Nephron (organoid): ENCODE measurements at regions not wholly inside any gene's neighbourhood (a gene's known extent, or its start where the extent isn't known, plus 50 kb on each side); places are given as distances from the start of the nearest gene placed in this dataset.

ENCODE experiments used
- H3K27ac Mint-ChIP-seq, 3 experiments: 2 replicates each; pipeline ENCODE4 v1.8.0; 2020; ENCODE audit warnings: mixed read lengths in 3 of 3, mild to moderate bottlenecking in 2 of 3, moderate library complexity in 1 of 3
- H3K27me3 Mint-ChIP-seq: 2 replicates; pipeline ENCODE4 v1.8.0; 2021; ENCODE audit warnings: low read depth, mild to moderate bottlenecking, moderate library complexity, mixed read lengths
- H3K36me3 Mint-ChIP-seq: 2 replicates; pipeline ENCODE4 v1.8.0; 2020; ENCODE audit warnings: low read depth, mixed read lengths
- H3K4me1 Mint-ChIP-seq: 2 replicates; pipeline ENCODE4 v1.8.0; 2020; ENCODE audit warnings: mixed read lengths
- H3K4me3 Mint-ChIP-seq, 3 experiments: 2 replicates each; pipeline ENCODE4 v1.8.0; 2020; ENCODE audit warnings: mild to moderate bottlenecking in 3 of 3, mixed read lengths in 3 of 3, moderate library complexity in 2 of 3
- H3K9me3 Mint-ChIP-seq: 2 replicates; pipeline ENCODE4 v1.8.0; 2020; ENCODE audit warnings: mixed read lengths
- CTCF ChIP-seq, 3 experiments: fragments of 200-600 bp; sonication (generic); IDR thresholded peaks; one replicate each; pipeline ENCODE4 v1.5.0; 2021; ENCODE audit warnings: antibody characterized with exemption in 3 of 3; ENCODE audit not compliant: unreplicated experiment in 3 of 3

GRCh38 chr2:15846626-15847025 lies 93.7 kb upstream of the MYCN start:
- H3K27ac Mint-ChIP-seq = no peak overlapping the region
- TF ChIP-seq CTCF (IDR thresholded peaks at IDR 0.05; ENCODE audit: unreplicated experiment in 3 of 3) = no peak
- H3K36me3 Mint-ChIP-seq = no peaks in the 10 kb centered on the region
- peaks cover 5% of the 10 kb centered on the region for H3K9me3 Mint-ChIP-seq
- H3K4me3 Mint-ChIP-seq = no peak overlapping the region
- H3K4me1 Mint-ChIP-seq = peaks cover 5% of the 10 kb centered on the region
- peaks cover 7% of the 10 kb centered on the region for H3K27me3 Mint-ChIP-seq

GRCh38 chr2:15850534-15850933 lies 89.8 kb upstream of the MYCN start:
- no peak for TF ChIP-seq CTCF (IDR thresholded peaks at IDR 0.05; ENCODE audit: unreplicated experiment in 3 of 3)
- no peaks in the 10 kb centered on the region for H3K36me3 Mint-ChIP-seq
- H3K4me1 Mint-ChIP-seq = no peaks in the 10 kb centered on the region
- peaks cover 5% of the 10 kb centered on the region for H3K9me3 Mint-ChIP-seq
- peaks cover 7% of the 10 kb centered on the region for H3K27me3 Mint-ChIP-seq
- H3K27ac Mint-ChIP-seq = no peak overlapping the region
- H3K4me3 Mint-ChIP-seq = no peak overlapping the region

GRCh38 chr2:15851076-15851693 lies 89.2 kb upstream of the MYCN start:
- H3K27ac Mint-ChIP-seq = no peak overlapping the region
- H3K36me3 Mint-ChIP-seq = no peaks in the 10 kb centered on the region
- no peak overlapping the region for H3K4me3 Mint-ChIP-seq
- H3K9me3 Mint-ChIP-seq = peaks cover 5% of the 10 kb centered on the region
- no peaks in the 10 kb centered on the region for H3K4me1 Mint-ChIP-seq
- peaks cover 7% of the 10 kb centered on the region for H3K27me3 Mint-ChIP-seq
- TF ChIP-seq CTCF (IDR thresholded peaks at IDR 0.05; ENCODE audit: unreplicated experiment in 3 of 3) = no peak

- no peak for TF ChIP-seq CTCF (IDR thresholded peaks at IDR 0.05; ENCODE audit: unreplicated experiment in 3 of 3)
- peaks cover 5% of the 10 kb centered on the region for H3K9me3 Mint-ChIP-seq
Observed at GRCh38 chr2:15852811-15853210, 87.5 kb upstream of the MYCN start.

GRCh38 chr2:15853903-15854302 lies 86.4 kb upstream of the MYCN start:
- peaks cover 5% of the 10 kb centered on the region for H3K9me3 Mint-ChIP-seq
- H3K4me3 Mint-ChIP-seq = no peak overlapping the region
- H3K27ac Mint-ChIP-seq = no peak overlapping the region
- H3K36me3 Mint-ChIP-seq = no peaks in the 10 kb centered on the region
- TF ChIP-seq CTCF (IDR thresholded peaks at IDR 0.05; ENCODE audit: unreplicated experiment in 3 of 3) = no peak
- H3K27me3 Mint-ChIP-seq = no peaks in the 10 kb centered on the region
- no peaks in the 10 kb centered on the region for H3K4me1 Mint-ChIP-seq

More at GRCh38 chr2:15852811-15853210, 87.5 kb upstream of the MYCN start:
- Mint-ChIP-seq H3K27me3 (no peaks in the 10 kb centered on the region), H3K4me3 (no peak overlapping the region), H3K27ac (no peak overlapping the region), H3K36me3 (no peaks in the 10 kb centered on the region), H3K4me1 (no peaks in the 10 kb centered on the region)

GRCh38 chr2:15855766-15856260 lies 84.5 kb upstream of the MYCN start:
- Mint-ChIP-seq H3K4me3 (no peak overlapping the region), H3K36me3 (no peaks in the 10 kb centered on the region), H3K9me3 (no peaks in the 10 kb centered on the region), H3K27ac (no peak overlapping the region), H3K27me3 (no peaks in the 10 kb centered on the region), H3K4me1 (no peaks in the 10 kb centered on the region)
- TF ChIP-seq CTCF (IDR thresholded peaks at IDR 0.05; ENCODE audit: unreplicated experiment in 3 of 3) = no peak
